Neutrophil (primary cell): ENCODE measurements at regions not wholly inside any gene's neighbourhood (a gene's known extent, or its start where the extent isn't known, plus 50 kb on each side); places are given as distances from the start of the nearest gene placed in this dataset.

Experiments
- H3K27ac ChIP-seq: fragments of 200-600 bp; sonication (generic); 2 replicates; pipeline ENCODE4 v1.5.1; 2016; ENCODE audit warnings: mild to moderate bottlenecking, moderate library complexity
- H3K27me3 ChIP-seq: fragments of 200-600 bp; sonication (generic); 2 replicates; pipeline ENCODE4 v1.6.0; 2016; ENCODE audit warnings: mild to moderate bottlenecking
- H3K36me3 ChIP-seq: fragments of 200-600 bp; sonication (generic); 2 replicates; pipeline ENCODE4 v1.5.1; 2017
- H3K4me1 ChIP-seq, 2 experiments: fragments of 200-600 bp in 1 of 2; sonication (generic) in 1 of 2; 1 replicate in 1 of 2; 2 replicates in 1 of 2; pipeline versions ENCODE4 v1.5.1 to v1.6.1; 2013 to 2016; ENCODE audit warnings: low read depth in 1 of 2, low read length in 1 of 2, mild to moderate bottlenecking in 1 of 2, moderate library complexity in 1 of 2; ENCODE audit not compliant: control insufficient read depth in 1 of 2, insufficient read depth in 1 of 2
- H3K4me3 ChIP-seq, 2 experiments: fragments of 200-600 bp in 1 of 2; sonication (generic) in 1 of 2; 1 replicate in 1 of 2; 2 replicates in 1 of 2; pipeline ENCODE4 v1.5.1; 2013 to 2016; ENCODE audit warnings: low read depth in 1 of 2, low read length in 1 of 2, mild to moderate bottlenecking in 1 of 2, moderate library complexity in 1 of 2
- H3K9me3 ChIP-seq: fragments of 200-600 bp; sonication (generic); 2 replicates; pipeline ENCODE4 v1.5.1; 2016
- CTCF ChIP-seq: fragments of 200-600 bp; sonication (generic); IDR thresholded peaks from 2 replicates; pipeline ENCODE4 v1.5.1; 2016; ENCODE audit warnings: antibody characterized with exemption

GRCh38 chr5:23613566-23613965 lies 106.2 kb downstream of the PRDM9 start:
- Histone ChIP-seq H3K4me1 (no peaks in the 10 kb centered on the region), H3K27me3 (no peaks in the 10 kb centered on the region), H3K4me3 (no peak overlapping the region), H3K36me3 (no peaks in the 10 kb centered on the region), H3K9me3 (no peaks in the 10 kb centered on the region), H3K27ac (no peak overlapping the region)
- no peak for TF ChIP-seq CTCF

- Histone ChIP-seq H3K4me1 (no peaks in the 10 kb centered on the region), H3K27me3 (no peaks in the 10 kb centered on the region), H3K36me3 (no peaks in the 10 kb centered on the region), H3K9me3 (no peaks in the 10 kb centered on the region), H3K4me3 (no peak overlapping the region), H3K27ac (no peak overlapping the region)
- no peak for TF ChIP-seq CTCF
These were observed 107.0 kb downstream of the PRDM9 start for GRCh38 chr5:23614422-23614821.

- TF ChIP-seq CTCF: no peak
- no peaks in the 10 kb centered on the region for H3K9me3 ChIP-seq
- H3K36me3 ChIP-seq: no peaks in the 10 kb centered on the region
- no peaks in the 10 kb centered on the region for H3K27me3 ChIP-seq
- H3K27ac ChIP-seq: no peak overlapping the region
- no peak overlapping the region for H3K4me3 ChIP-seq
- H3K4me1 ChIP-seq: no peaks in the 10 kb centered on the region
These were observed 119.6 kb downstream of the PRDM9 start for GRCh38 chr5:23626961-23627360.

- TF ChIP-seq CTCF: no peak
- Histone ChIP-seq H3K9me3 (no peaks in the 10 kb centered on the region), H3K27me3 (no peaks in the 10 kb centered on the region), H3K36me3 (no peaks in the 10 kb centered on the region), H3K27ac (no peak overlapping the region), H3K4me1 (no peaks in the 10 kb centered on the region), H3K4me3 (no peak overlapping the region)
These were observed 120.6 kb downstream of the PRDM9 start for GRCh38 chr5:23627976-23628375.

- H3K27me3 ChIP-seq: no peaks in the 10 kb centered on the region
- TF ChIP-seq CTCF: no peak
- no peak overlapping the region for H3K4me3 ChIP-seq
- H3K27ac ChIP-seq: no peak overlapping the region
- no peaks in the 10 kb centered on the region for H3K4me1 ChIP-seq
- H3K36me3 ChIP-seq: no peaks in the 10 kb centered on the region
- no peaks in the 10 kb centered on the region for H3K9me3 ChIP-seq
These were observed 122.0 kb downstream of the PRDM9 start for GRCh38 chr5:23629396-23629795.
